ENCODE measurements at regions not wholly inside any gene's neighbourhood (a gene's known extent, or its start where the extent isn't known, plus 50 kb on each side); places are given as distances from the start of the nearest gene placed in this dataset.
"Not testable (repeated sequence)": the region's sequence is repeated elsewhere in the genome, so short reads cannot be mapped to it uniquely, and the experiment has no call there.

GRCh38 chr17:438191-438590 lies 85.6 kb upstream of the RPH3AL start:
- DNase-seq (ENCODE audit: low spot score) = no peak
- Histone ChIP-seq H3K27ac (ENCODE audit: low read depth, low read length, poor library complexity, severe bottlenecking) (no peak overlapping the region), H3K4me3 (ENCODE audit: low read depth, low read length, poor library complexity, severe bottlenecking) (no peak overlapping the region), H3K27me3 (replicated peaks; ENCODE audit: insufficient read depth, low read depth, low read length, poor library complexity) (no peaks in the 10 kb centered on the region), H3K36me3 (ENCODE audit: insufficient read depth, low read length, poor library complexity, severe bottlenecking) (no peaks in the 10 kb centered on the region), H3K9me3 (ENCODE audit: low read depth, low read length, poor library complexity, severe bottlenecking) (no peaks in the 10 kb centered on the region), H3K4me1 (ENCODE audit: insufficient read depth, low read length, poor library complexity, severe bottlenecking) (no peaks in the 10 kb centered on the region)
- intact Hi-C loops (cut with micrococcal nuclease; ENCODE audit: unreplicated experiment) = no loop called here
- POLR2A ChIA-PET (ENCODE audit: low non-redundant PET) = no interaction called here
- no TSS peak for BruUV-seq (replicated peaks)
- CTCF ChIA-PET = no interaction called here
- no peak for TF ChIP-seq EZH2 (IDR thresholded peaks at IDR 0.05; ENCODE audit: borderline replicate concordance, low read depth, low read length, poor library complexity, severe bottlenecking)
- TF ChIP-seq, protein P1, sequence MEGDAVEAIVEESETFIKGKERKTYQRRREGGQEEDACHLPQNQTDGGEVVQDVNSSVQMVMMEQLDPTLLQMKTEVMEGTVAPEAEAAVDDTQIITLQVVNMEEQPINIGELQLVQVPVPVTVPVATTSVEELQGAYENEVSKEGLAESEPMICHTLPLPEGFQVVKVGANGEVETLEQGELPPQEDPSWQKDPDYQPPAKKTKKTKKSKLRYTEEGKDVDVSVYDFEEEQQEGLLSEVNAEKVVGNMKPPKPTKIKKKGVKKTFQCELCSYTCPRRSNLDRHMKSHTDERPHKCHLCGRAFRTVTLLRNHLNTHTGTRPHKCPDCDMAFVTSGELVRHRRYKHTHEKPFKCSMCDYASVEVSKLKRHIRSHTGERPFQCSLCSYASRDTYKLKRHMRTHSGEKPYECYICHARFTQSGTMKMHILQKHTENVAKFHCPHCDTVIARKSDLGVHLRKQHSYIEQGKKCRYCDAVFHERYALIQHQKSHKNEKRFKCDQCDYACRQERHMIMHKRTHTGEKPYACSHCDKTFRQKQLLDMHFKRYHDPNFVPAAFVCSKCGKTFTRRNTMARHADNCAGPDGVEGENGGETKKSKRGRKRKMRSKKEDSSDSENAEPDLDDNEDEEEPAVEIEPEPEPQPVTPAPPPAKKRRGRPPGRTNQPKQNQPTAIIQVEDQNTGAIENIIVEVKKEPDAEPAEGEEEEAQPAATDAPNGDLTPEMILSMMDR (conservative IDR thresholded peaks at IDR 0.05; ENCODE audit: low read depth, low read length) = no peak

GRCh38 chr17:437545-437944 lies 84.9 kb upstream of the RPH3AL start:
- CTCF ChIA-PET = no interaction called here
- Histone ChIP-seq H3K27ac (ENCODE audit: low read depth, low read length, poor library complexity, severe bottlenecking) (no peak overlapping the region), H3K27me3 (replicated peaks; ENCODE audit: insufficient read depth, low read depth, low read length, poor library complexity) (no peaks in the 10 kb centered on the region), H3K36me3 (ENCODE audit: insufficient read depth, low read length, poor library complexity, severe bottlenecking) (no peaks in the 10 kb centered on the region), H3K9me3 (ENCODE audit: low read depth, low read length, poor library complexity, severe bottlenecking) (no peaks in the 10 kb centered on the region), H3K4me1 (ENCODE audit: insufficient read depth, low read length, poor library complexity, severe bottlenecking) (no peaks in the 10 kb centered on the region), H3K4me3 (ENCODE audit: low read depth, low read length, poor library complexity, severe bottlenecking) (no peak overlapping the region)
- DNase-seq (ENCODE audit: low spot score) = no peak
- no TSS peak for BruUV-seq (replicated peaks)
- TF ChIP-seq, protein P1 (conservative IDR thresholded peaks at IDR 0.05; ENCODE audit: low read depth, low read length) = no peak
- TF ChIP-seq EZH2 (IDR thresholded peaks at IDR 0.05; ENCODE audit: borderline replicate concordance, low read depth, low read length, poor library complexity, severe bottlenecking) = no peak
- intact Hi-C loops (cut with micrococcal nuclease; ENCODE audit: unreplicated experiment) = no loop called here
- POLR2A ChIA-PET (ENCODE audit: low non-redundant PET) = no interaction called here

- Histone ChIP-seq H3K4me3 (ENCODE audit: low read depth, low read length, poor library complexity, severe bottlenecking) (no peak overlapping the region), H3K36me3 (ENCODE audit: insufficient read depth, low read length, poor library complexity, severe bottlenecking) (no peaks in the 10 kb centered on the region), H3K4me1 (ENCODE audit: insufficient read depth, low read length, poor library complexity, severe bottlenecking) (no peaks in the 10 kb centered on the region), H3K27ac (ENCODE audit: low read depth, low read length, poor library complexity, severe bottlenecking) (no peak overlapping the region), H3K9me3 (ENCODE audit: low read depth, low read length, poor library complexity, severe bottlenecking) (no peaks in the 10 kb centered on the region), H3K27me3 (replicated peaks; ENCODE audit: insufficient read depth, low read depth, low read length, poor library complexity) (no peaks in the 10 kb centered on the region)
- no peak for DNase-seq (ENCODE audit: low spot score)
- POLR2A ChIA-PET (ENCODE audit: low non-redundant PET) = no interaction called here
- intact Hi-C loops (cut with micrococcal nuclease; ENCODE audit: unreplicated experiment) = no loop called here
- CTCF ChIA-PET = no interaction called here
- BruUV-seq (replicated peaks) = no TSS peak
- TF ChIP-seq EZH2 (IDR thresholded peaks at IDR 0.05; ENCODE audit: borderline replicate concordance, low read depth, low read length, poor library complexity, severe bottlenecking) = no peak
- TF ChIP-seq, protein P1 (conservative IDR thresholded peaks at IDR 0.05; ENCODE audit: low read depth, low read length) = no peak
Measured at GRCh38 chr17:436571-436970, 84.0 kb upstream of the RPH3AL start.

DNA sequence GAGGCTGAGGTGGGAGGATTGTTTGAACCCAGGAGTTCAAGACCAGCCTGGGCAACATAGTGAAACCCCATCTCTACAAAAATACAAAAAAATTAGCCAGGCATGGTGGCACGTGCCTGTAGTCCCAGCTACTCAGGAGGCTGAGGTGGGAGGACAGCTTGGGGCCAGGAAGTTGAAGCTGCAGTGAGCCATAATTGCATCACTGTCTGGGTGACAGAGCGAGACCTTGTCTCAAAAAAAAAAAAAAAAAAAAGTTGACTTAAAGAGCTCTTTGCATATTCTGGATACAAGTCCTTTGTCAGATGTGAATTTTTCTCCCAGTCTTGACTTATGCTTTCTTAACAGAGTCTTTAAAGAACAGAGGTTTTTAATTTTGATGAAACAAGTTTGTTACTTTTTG lies 79.9 kb upstream of the RPH3AL start:
- H3K4me3 ChIP-seq (ENCODE audit: low read depth, low read length, poor library complexity, severe bottlenecking); intact Hi-C loops (cut with micrococcal nuclease; ENCODE audit: unreplicated experiment); H3K36me3 ChIP-seq (ENCODE audit: insufficient read depth, low read length, poor library complexity, severe bottlenecking); H3K27me3 ChIP-seq (replicated peaks; ENCODE audit: insufficient read depth, low read depth, low read length, poor library complexity); H3K4me1 ChIP-seq (ENCODE audit: insufficient read depth, low read length, poor library complexity, severe bottlenecking); BruUV-seq (replicated peaks); DNase-seq (ENCODE audit: low spot score); H3K27ac ChIP-seq (ENCODE audit: low read depth, low read length, poor library complexity, severe bottlenecking); POLR2A ChIA-PET (ENCODE audit: low non-redundant PET): not testable (repeated sequence)
- CTCF ChIA-PET = interaction anchor here (0.7 kb wide), 1 partner anchor 12 kb away, joined by 4 read pairs; no protein-coding TSS in a partner anchor
- H3K9me3 ChIP-seq (ENCODE audit: low read depth, low read length, poor library complexity, severe bottlenecking) = peaks cover 11% of the 10 kb centered on the region
